Neural cell (in vitro differentiated cells): ENCODE measurements at regions not wholly inside any gene's neighbourhood (a gene's known extent, or its start where the extent isn't known, plus 50 kb on each side); places are given as distances from the start of the nearest gene placed in this dataset.

ENCODE experiments used
- H2AFZ ChIP-seq: fragments of 200-600, 300-800 bp; sonication (generic), shearing (Covaris generic); 2 replicates; pipeline ENCODE4 v1.6.0; 2014; ENCODE audit warnings: low read depth, mild to moderate bottlenecking, antibody characterized with exemption, low read length, moderate library complexity
- H3F3A ChIP-seq: fragments of 200-600 bp; shearing (Covaris generic); 2 replicates; pipeline ENCODE4 v1.6.1; 2016; ENCODE audit warnings: mild to moderate bottlenecking, moderate library complexity, mixed read lengths, antibody characterized with exemption, low read length; ENCODE audit not compliant: insufficient read depth, poor library complexity, severe bottlenecking
- H3K27ac ChIP-seq: fragments of 200-600, 300-800 bp; sonication (generic), shearing (Covaris generic); 2 replicates; pipeline ENCODE4 v1.5.1; 2014; ENCODE audit warnings: mild to moderate bottlenecking, low read length, moderate library complexity
- H3K27me3 ChIP-seq: fragments of 300-800, 200-600 bp; sonication (generic), shearing (Covaris generic); 2 replicates; pipeline ENCODE4 v1.6.0; 2014; ENCODE audit warnings: mild to moderate bottlenecking, low read depth, low read length, moderate library complexity; ENCODE audit not compliant: insufficient read depth
- H3K36me3 ChIP-seq: fragments of 300-800, 200-600 bp; sonication (generic), shearing (Covaris generic); 2 replicates; pipeline ENCODE4 v1.5.1; 2014; ENCODE audit warnings: mild to moderate bottlenecking, antibody characterized with exemption, low read length, moderate library complexity; ENCODE audit not compliant: insufficient read depth
- H3K4me2 ChIP-seq: fragments of 300-800, 200-600 bp; sonication (generic), shearing (Covaris generic); 2 replicates; pipeline ENCODE4 v1.6.0; 2014; ENCODE audit warnings: mild to moderate bottlenecking, low read length
- H3K4me3 ChIP-seq: fragments of 300-800, 200-600 bp; sonication (generic), shearing (Covaris generic); 2 replicates; pipeline ENCODE4 v1.5.1; 2014; ENCODE audit warnings: mild to moderate bottlenecking, low read length, moderate library complexity
- H3K79me2 ChIP-seq: fragments of 200-600 bp; shearing (Covaris generic); replicated peaks from 2 replicates; pipeline ENCODE4 v1.6.0; 2014; ENCODE audit warnings: mild to moderate bottlenecking, low read length, moderate library complexity; ENCODE audit not compliant: insufficient read depth
- H3K9ac ChIP-seq: fragments of 300-800, 200-600 bp; sonication (generic), shearing (Covaris generic); 2 replicates; pipeline ENCODE4 v1.6.1; 2016; ENCODE audit warnings: mild to moderate bottlenecking, low read length, mixed read lengths
- H3K9me2 ChIP-seq: fragments of 200-600 bp; shearing (Covaris generic); 2 replicates; pipeline ENCODE4 v1.6.1; 2016; ENCODE audit warnings: mild to moderate bottlenecking, low read length, mixed read lengths; ENCODE audit not compliant: insufficient read depth
- H3K9me3 ChIP-seq: fragments of 200-600, 300-800 bp; sonication (generic), shearing (Covaris generic); 2 replicates; pipeline ENCODE4 v1.6.1; 2016; ENCODE audit warnings: mild to moderate bottlenecking, mixed run types, low read length, moderate library complexity, mixed read lengths
- H4K20me1 ChIP-seq: fragments of 200-600 bp; shearing (Covaris generic); 2 replicates; pipeline ENCODE4 v1.6.1; 2016; ENCODE audit warnings: mild to moderate bottlenecking, mixed run types; ENCODE audit not compliant: insufficient read depth
- CTCF ChIP-seq: fragments of 450-650 bp; IDR thresholded peaks from 2 replicates; pipeline ENCODE4 v1.5.1; 2014; ENCODE audit warnings: antibody characterized with exemption, mild to moderate bottlenecking, moderate library complexity; ENCODE audit not compliant: poor library complexity, severe bottlenecking
- EP300 ChIP-seq: fragments of 450-650 bp; conservative IDR thresholded peaks from 2 replicates; pipeline ENCODE4 v1.6.1; 2014; ENCODE audit warnings: antibody characterized with exemption, mild to moderate bottlenecking, moderate library complexity; ENCODE audit not compliant: poor library complexity, severe bottlenecking
- EZH2 ChIP-seq: fragments of 200-600, 300-800 bp; shearing (Covaris generic), sonication (generic); IDR thresholded peaks from 2 replicates; pipeline ENCODE4 v1.6.1; 2014; ENCODE audit warnings: antibody characterized with exemption, low read length, borderline replicate concordance, mild to moderate bottlenecking; ENCODE audit not compliant: insufficient read depth, poor library complexity, severe bottlenecking
- MXI1 ChIP-seq: fragments of 450-650 bp; conservative IDR thresholded peaks from 2 replicates; pipeline ENCODE4 v1.6.1; 2014; ENCODE audit warnings: antibody characterized with exemption, mild to moderate bottlenecking; ENCODE audit not compliant: poor library complexity, severe bottlenecking
- POLR2AphosphoS5 ChIP-seq: IDR thresholded peaks from 2 replicates; pipeline ENCODE4 v1.6.1; 2012
- RAD21 ChIP-seq: fragments of 450-650 bp; conservative IDR thresholded peaks from 2 replicates; pipeline ENCODE4 v1.6.1; 2014; ENCODE audit warnings: antibody characterized with exemption, mild to moderate bottlenecking, moderate library complexity
- REST ChIP-seq: IDR thresholded peaks from 2 replicates; pipeline ENCODE4 v1.6.1; 2012; ENCODE audit warnings: borderline replicate concordance
- SMC3 ChIP-seq: fragments of 450-650 bp; conservative IDR thresholded peaks from 2 replicates; pipeline ENCODE4 v1.6.1; 2014; ENCODE audit warnings: antibody characterized with exemption, mild to moderate bottlenecking, moderate library complexity; ENCODE audit not compliant: poor library complexity
- TAF1 ChIP-seq: IDR thresholded peaks from 2 replicates; pipeline ENCODE4 v1.6.1; 2012; ENCODE audit warnings: low read depth

- H3K36me3 ChIP-seq, result no peaks in the 10 kb centered on the region
These were observed 215.1 kb upstream of the RPS23 start for GRCh38 chr5:82493221-82493620.

GRCh38 chr5:82491397-82491796 is 213.2 kb upstream of the RPS23 start:
- TF ChIP-seq MXI1 (no peak), CTCF (no peak), EP300 (no peak), POLR2AphosphoS5 (no peak), SMC3 (no peak), RAD21 (no peak), EZH2 (no peak), REST (no peak), TAF1 (no peak)
- no peak overlapping the region for H2AFZ ChIP-seq
- no peak overlapping the region for H3K4me2 ChIP-seq
- no peaks in the 10 kb centered on the region for H4K20me1 ChIP-seq
- no peaks in the 10 kb centered on the region for H3K9me3 ChIP-seq
- H3K9me2 ChIP-seq, result no peaks in the 10 kb centered on the region
- H3K27ac ChIP-seq, result no peak overlapping the region
- H3K4me3 ChIP-seq, result no peak overlapping the region
- H3K27me3 ChIP-seq, result no peaks in the 10 kb centered on the region
- no peak overlapping the region for H3K9ac ChIP-seq
- H3K79me2 ChIP-seq, result no peaks in the 10 kb centered on the region
- H3F3A ChIP-seq, result no peaks in the 10 kb centered on the region
- no peaks in the 10 kb centered on the region for H3K36me3 ChIP-seq

More at GRCh38 chr5:82493221-82493620, 215.1 kb upstream of the RPS23 start:
- Histone ChIP-seq H3K27ac (no peak overlapping the region), H3K4me2 (no peak overlapping the region), H3K9me3 (no peaks in the 10 kb centered on the region), H3F3A (no peaks in the 10 kb centered on the region), H2AFZ (no peak overlapping the region), H3K4me3 (no peak overlapping the region), H3K27me3 (no peaks in the 10 kb centered on the region), H3K79me2 (no peaks in the 10 kb centered on the region), H3K9me2 (no peaks in the 10 kb centered on the region), H3K9ac (no peak overlapping the region), H4K20me1 (no peaks in the 10 kb centered on the region)
- TF ChIP-seq POLR2AphosphoS5 (no peak), TAF1 (no peak), EP300 (no peak), MXI1 (no peak), CTCF (no peak), RAD21 (no peak), SMC3 (no peak)
